ENCODE measurements at regions not wholly inside any gene's neighbourhood (a gene's known extent, or its start where the extent isn't known, plus 50 kb on each side); places are given as distances from the start of the nearest gene placed in this dataset.
"Not testable (repeated sequence)": the region's sequence is repeated elsewhere in the genome, so short reads cannot be mapped to it uniquely, and the experiment has no call there.

- DNase-seq (ENCODE audit: low read depth in 2 of 2): no peak
These were observed 1019.5 kb upstream of the CITED2 start for GRCh38 chr6:140393665-140394540.

- DNase-seq (ENCODE audit: low read depth in 2 of 2): no peak
These were observed 1014.4 kb upstream of the CITED2 start for GRCh38 chr6:140388815-140389214.

- DNase-seq (ENCODE audit: low read depth in 2 of 2): no peak
These were observed 1013.8 kb upstream of the CITED2 start for GRCh38 chr6:140388192-140388802.

- no peak for DNase-seq (ENCODE audit: low read depth in 2 of 2)
These were observed 1011.2 kb upstream of the CITED2 start for GRCh38 chr6:140385679-140386078.

- DNase-seq (ENCODE audit: low read depth in 2 of 2): no peak
These were observed 1007.9 kb upstream of the CITED2 start for GRCh38 chr6:140382355-140382754.

GRCh38 chr6:140380427-140381218, 1006.2 kb upstream of the CITED2 start:
- no peak for DNase-seq (ENCODE audit: low read depth in 2 of 2)

- DNase-seq (ENCODE audit: low read depth in 2 of 2): no peak
These were observed 1005.5 kb upstream of the CITED2 start for GRCh38 chr6:140379919-140380318.

- no peak for DNase-seq (ENCODE audit: low read depth in 2 of 2)
These were observed 1001.8 kb upstream of the CITED2 start for GRCh38 chr6:140376209-140376608.

- DNase-seq (ENCODE audit: low read depth in 2 of 2): not testable (repeated sequence)
These were observed 999.3 kb upstream of the CITED2 start for GRCh38 chr6:140373728-140374127.

- no peak for DNase-seq (ENCODE audit: low read depth in 2 of 2)
These were observed 997.6 kb upstream of the CITED2 start for GRCh38 chr6:140372064-140372463.

GRCh38 chr6:140370976-140371870, 996.8 kb upstream of the CITED2 start:
- no peak for DNase-seq (ENCODE audit: low read depth in 2 of 2)

GRCh38 chr6:140370441-140370840, 996.0 kb upstream of the CITED2 start:
- DNase-seq (ENCODE audit: low read depth in 2 of 2): no peak

GRCh38 chr6:140366991-140367390, 992.5 kb upstream of the CITED2 start:
- no peak for DNase-seq (ENCODE audit: low read depth in 2 of 2)

- no peak for DNase-seq (ENCODE audit: low read depth in 2 of 2)
These were observed 990.5 kb upstream of the CITED2 start for GRCh38 chr6:140364916-140365315.

- DNase-seq (ENCODE audit: low read depth in 2 of 2): no peak
These were observed 986.2 kb upstream of the CITED2 start for GRCh38 chr6:140360651-140361050.

- no peak for DNase-seq (ENCODE audit: low read depth in 2 of 2)
These were observed 981.0 kb upstream of the CITED2 start for GRCh38 chr6:140355476-140355875.

GRCh38 chr6:140354296-140354695, 979.8 kb upstream of the CITED2 start:
- DNase-seq (ENCODE audit: low read depth in 2 of 2): no peak

- DNase-seq (ENCODE audit: low read depth in 2 of 2): no peak
These were observed 979.1 kb upstream of the CITED2 start for GRCh38 chr6:140353536-140353935.

- no peak for DNase-seq (ENCODE audit: low read depth in 2 of 2)
These were observed 972.0 kb upstream of the CITED2 start for GRCh38 chr6:140346428-140346827.

- DNase-seq (ENCODE audit: low read depth in 2 of 2): no peak
These were observed 971.5 kb upstream of the CITED2 start for GRCh38 chr6:140345935-140346334.

GRCh38 chr6:140344142-140344913, 969.9 kb upstream of the CITED2 start:
- no peak for DNase-seq (ENCODE audit: low read depth in 2 of 2)
